Uterus (tissue), 2 donors: ENCODE measurements at regions not wholly inside any gene's neighbourhood (a gene's known extent, or its start where the extent isn't known, plus 50 kb on each side); places are given as distances from the start of the nearest gene placed in this dataset.

ENCODE experiments used
- POLR2A ChIP-seq, 2 donors: fragments of 450-650 bp; IDR thresholded peaks; one replicate each; pipeline ENCODE4 v1.6.1; 2016; ENCODE audit warnings: antibody characterized with exemption in 2 of 2, mild to moderate bottlenecking in 1 of 2, moderate library complexity in 1 of 2
- TF ChIP-seq, protein P1 (sequence below), 4 experiments: fragments of 200-600 bp in 2 of 4; fragments of 450-650 bp in 2 of 4; sonication (generic) in 2 of 4; IDR thresholded peaks; one replicate each; pipeline ENCODE4 v1.5.1; 2016 to 2019; ENCODE audit warnings: antibody characterized with exemption in 4 of 4, mild to moderate bottlenecking in 2 of 4, moderate library complexity in 1 of 4

- TF ChIP-seq, protein P1, sequence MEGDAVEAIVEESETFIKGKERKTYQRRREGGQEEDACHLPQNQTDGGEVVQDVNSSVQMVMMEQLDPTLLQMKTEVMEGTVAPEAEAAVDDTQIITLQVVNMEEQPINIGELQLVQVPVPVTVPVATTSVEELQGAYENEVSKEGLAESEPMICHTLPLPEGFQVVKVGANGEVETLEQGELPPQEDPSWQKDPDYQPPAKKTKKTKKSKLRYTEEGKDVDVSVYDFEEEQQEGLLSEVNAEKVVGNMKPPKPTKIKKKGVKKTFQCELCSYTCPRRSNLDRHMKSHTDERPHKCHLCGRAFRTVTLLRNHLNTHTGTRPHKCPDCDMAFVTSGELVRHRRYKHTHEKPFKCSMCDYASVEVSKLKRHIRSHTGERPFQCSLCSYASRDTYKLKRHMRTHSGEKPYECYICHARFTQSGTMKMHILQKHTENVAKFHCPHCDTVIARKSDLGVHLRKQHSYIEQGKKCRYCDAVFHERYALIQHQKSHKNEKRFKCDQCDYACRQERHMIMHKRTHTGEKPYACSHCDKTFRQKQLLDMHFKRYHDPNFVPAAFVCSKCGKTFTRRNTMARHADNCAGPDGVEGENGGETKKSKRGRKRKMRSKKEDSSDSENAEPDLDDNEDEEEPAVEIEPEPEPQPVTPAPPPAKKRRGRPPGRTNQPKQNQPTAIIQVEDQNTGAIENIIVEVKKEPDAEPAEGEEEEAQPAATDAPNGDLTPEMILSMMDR (IDR thresholded peaks at IDR 0.05): no peak
- TF ChIP-seq POLR2A (IDR thresholded peaks at IDR 0.05): no peak
Observed at GRCh38 chr1:213448776-213449175, 397.7 kb downstream of the RPS6KC1 start.
